Fibroblast of the aortic adventitia (primary cell): ENCODE measurements at regions not wholly inside any gene's neighbourhood (a gene's known extent, or its start where the extent isn't known, plus 50 kb on each side); places are given as distances from the start of the nearest gene placed in this dataset.
A peak's percentile ranks its signal among the peaks of the same experiment; 100 is the strongest.

Source experiments
- DNase-seq: peaks from one replicate; pipeline ENCODE4 v3.0.0-alpha.2; 2010; ENCODE audit warnings: low read depth
- H3K4me3 ChIP-seq: 2 replicates; pipeline ENCODE4 v1.5.1; 2011; ENCODE audit warnings: low read depth, mild to moderate bottlenecking, control low read depth, low read length, moderate library complexity
- TF ChIP-seq, protein P1 (sequence below): IDR thresholded peaks from 2 replicates; pipeline ENCODE4 v1.5.1; 2011; ENCODE audit warnings: mild to moderate bottlenecking, low read length, control low read depth, inconsistent platforms; ENCODE audit not compliant: insufficient read depth

DNA sequence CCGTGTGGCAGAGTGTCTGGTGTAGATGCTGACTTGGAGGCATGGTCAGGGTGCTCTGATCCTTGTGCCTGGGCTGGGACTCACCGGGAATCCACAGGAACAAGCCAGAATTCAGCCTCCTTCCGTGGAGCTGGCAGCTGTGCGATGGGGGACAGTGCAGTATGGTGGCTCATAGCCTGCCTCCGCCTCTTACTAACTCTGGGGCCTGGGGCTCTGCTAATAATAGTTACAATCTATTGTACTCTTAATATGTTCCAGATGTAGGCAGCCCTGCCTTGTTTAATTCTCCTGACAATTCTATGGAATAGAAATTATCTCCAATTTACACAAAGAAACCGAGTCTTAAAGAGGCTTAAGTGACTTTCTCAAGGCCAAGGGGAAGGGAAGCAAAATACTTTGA is 77.6 kb downstream of the PCDH1 start:
- peak; percentile 83 for DNase-seq
- TF ChIP-seq, protein P1, sequence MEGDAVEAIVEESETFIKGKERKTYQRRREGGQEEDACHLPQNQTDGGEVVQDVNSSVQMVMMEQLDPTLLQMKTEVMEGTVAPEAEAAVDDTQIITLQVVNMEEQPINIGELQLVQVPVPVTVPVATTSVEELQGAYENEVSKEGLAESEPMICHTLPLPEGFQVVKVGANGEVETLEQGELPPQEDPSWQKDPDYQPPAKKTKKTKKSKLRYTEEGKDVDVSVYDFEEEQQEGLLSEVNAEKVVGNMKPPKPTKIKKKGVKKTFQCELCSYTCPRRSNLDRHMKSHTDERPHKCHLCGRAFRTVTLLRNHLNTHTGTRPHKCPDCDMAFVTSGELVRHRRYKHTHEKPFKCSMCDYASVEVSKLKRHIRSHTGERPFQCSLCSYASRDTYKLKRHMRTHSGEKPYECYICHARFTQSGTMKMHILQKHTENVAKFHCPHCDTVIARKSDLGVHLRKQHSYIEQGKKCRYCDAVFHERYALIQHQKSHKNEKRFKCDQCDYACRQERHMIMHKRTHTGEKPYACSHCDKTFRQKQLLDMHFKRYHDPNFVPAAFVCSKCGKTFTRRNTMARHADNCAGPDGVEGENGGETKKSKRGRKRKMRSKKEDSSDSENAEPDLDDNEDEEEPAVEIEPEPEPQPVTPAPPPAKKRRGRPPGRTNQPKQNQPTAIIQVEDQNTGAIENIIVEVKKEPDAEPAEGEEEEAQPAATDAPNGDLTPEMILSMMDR = no peak
- no peak overlapping the region for H3K4me3 ChIP-seq

DNA sequence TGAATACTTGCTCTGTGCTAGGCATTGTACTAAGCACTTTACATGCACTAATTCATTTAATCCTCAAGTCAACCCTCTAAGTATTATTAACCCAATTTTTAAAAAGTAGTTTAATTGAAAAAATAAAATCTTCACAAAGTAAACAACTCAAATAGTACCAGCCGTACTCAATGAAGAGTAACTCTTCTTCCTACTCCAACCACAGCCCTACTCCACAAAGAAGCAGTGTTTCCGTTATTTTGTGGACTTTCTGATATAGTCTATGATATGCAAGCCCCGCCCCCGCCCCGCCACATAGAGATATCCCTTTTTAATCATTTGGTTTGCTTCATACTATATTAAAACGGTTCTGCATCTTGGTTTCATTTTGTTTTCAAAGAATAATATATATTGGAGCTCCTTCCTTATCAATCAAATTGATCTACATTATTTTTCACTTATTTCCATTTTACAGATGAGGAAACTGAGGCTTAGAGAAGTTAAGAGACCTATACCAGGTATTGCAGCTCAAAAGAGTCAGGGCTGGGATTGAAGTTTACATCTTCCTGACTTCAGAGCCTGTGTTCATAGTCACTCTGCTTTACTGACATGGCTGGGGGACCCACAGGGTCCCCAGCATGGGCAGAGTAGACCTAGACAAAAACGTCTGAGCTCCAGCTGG is 78.6 kb downstream of the PCDH1 start:
- TF ChIP-seq, protein P1 = no peak
- H3K4me3 ChIP-seq = no peak overlapping the region
- no peak for DNase-seq

DNA sequence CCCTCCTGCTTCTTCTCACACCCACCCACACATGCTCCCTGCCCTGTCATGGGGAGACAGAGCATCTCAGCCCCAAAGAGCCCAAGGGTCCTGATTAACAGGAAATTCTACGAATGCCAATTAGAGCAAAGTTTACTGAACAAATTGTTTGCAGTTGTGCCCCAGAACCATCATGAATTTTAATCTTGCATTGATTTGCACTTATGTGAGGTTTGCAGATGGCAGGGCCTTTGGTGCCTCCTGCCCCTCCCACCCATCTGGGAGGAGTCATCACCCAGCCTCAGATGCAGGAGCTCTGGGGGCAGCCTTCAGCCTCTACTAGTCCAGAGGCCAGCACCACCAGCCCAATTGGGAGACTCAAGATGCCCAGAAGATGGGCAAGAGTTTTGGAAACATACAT is 80.8 kb downstream of the PCDH1 start:
- TF ChIP-seq, protein P1 = no peak
- H3K4me3 ChIP-seq = no peak overlapping the region

DNA sequence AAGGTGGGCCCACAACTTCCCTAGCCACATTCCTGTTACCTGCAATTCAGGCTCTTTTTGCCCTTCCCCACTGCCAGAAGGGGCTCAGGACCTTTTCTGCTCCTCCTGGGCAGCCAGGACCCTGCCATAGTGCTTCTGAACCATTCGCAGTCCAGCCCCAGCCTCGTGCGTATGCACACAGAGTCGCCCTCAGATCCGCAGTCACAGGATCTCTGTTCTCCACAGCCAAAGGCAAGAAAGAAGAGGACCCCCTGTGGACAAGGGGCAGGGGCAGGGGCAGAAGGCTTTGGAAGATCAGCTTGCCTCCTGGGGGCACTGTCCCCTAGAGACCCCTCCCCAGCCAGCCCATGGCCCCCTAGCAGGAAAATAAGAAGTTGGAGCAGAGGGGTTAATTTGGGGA is 82.8 kb downstream of the PCDH1 start:
- no peak for DNase-seq
- TF ChIP-seq, protein P1 = no peak
- H3K4me3 ChIP-seq = no peak overlapping the region

More for the DNA sequence above, 80.8 kb downstream of the PCDH1 start:
- no peak for DNase-seq

DNA sequence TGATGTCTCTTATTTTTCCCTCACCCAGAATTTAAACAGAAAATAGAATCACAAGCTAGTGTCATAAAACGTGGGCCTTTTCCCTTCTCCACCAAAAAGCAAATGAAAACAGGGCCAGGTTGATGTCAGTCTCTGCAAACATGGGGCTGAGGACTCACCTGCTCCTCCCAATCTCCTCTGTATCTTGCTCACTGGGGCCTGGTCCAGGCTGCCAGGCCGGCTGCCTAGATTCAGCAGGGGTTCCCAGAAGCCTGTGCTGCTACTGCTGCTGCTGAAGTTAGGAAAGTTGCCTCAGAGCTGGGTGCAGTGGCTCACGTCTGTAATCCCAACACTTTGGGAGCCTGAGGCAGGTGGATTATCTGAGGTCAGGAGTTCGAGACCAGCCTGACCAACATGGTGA is 84.3 kb downstream of the PCDH1 start:
- TF ChIP-seq, protein P1 = no peak
- no peak for DNase-seq
- H3K4me3 ChIP-seq = no peak overlapping the region

DNA sequence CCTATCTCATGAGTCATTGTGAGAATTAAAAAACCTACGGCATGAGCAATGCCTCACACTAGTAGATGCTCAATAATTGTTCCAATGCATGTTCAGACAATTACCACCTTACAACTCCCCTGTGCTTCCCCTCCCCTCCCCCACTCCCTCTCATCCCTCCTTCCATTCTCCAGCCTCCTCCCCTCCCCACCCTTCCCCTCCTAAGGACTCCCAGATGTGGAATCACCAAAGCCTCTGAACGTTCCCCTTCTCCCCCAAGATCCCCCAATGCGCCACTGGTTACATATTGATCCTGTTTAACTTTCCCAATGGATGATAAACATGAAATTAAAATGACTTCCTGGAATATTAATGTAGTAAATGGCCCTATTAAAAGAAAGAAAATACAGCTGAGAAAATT is 84.8 kb downstream of the PCDH1 start:
- TF ChIP-seq, protein P1 = no peak
- no peak for DNase-seq
- H3K4me3 ChIP-seq = no peak overlapping the region

DNA sequence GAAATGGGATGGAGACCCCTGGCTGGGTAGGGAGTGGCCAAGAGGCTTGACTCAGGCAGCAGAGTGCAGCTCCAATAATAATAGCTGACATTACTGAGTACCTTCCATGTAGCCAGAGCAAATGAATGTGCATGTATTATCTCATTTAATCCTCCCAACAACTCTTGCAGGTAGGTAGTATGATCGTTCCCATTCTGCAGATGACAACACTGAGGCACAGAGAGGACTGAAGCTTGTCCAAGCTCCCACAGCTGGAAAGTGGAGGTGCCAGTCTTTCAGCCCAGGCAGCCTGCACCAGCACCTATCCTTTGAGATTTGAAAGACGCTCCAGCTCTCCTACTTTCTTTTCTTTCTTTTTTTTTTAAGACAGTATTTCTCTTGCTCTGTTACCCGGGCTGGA is 87.6 kb downstream of the PCDH1 start:
- TF ChIP-seq, protein P1 = no peak
- H3K4me3 ChIP-seq = no peak overlapping the region
- DNase-seq = no peak
